ENCODE measurements at regions not wholly inside any gene's neighbourhood (a gene's known extent, or its start where the extent isn't known, plus 50 kb on each side); places are given as distances from the start of the nearest gene placed in this dataset.

DNA sequence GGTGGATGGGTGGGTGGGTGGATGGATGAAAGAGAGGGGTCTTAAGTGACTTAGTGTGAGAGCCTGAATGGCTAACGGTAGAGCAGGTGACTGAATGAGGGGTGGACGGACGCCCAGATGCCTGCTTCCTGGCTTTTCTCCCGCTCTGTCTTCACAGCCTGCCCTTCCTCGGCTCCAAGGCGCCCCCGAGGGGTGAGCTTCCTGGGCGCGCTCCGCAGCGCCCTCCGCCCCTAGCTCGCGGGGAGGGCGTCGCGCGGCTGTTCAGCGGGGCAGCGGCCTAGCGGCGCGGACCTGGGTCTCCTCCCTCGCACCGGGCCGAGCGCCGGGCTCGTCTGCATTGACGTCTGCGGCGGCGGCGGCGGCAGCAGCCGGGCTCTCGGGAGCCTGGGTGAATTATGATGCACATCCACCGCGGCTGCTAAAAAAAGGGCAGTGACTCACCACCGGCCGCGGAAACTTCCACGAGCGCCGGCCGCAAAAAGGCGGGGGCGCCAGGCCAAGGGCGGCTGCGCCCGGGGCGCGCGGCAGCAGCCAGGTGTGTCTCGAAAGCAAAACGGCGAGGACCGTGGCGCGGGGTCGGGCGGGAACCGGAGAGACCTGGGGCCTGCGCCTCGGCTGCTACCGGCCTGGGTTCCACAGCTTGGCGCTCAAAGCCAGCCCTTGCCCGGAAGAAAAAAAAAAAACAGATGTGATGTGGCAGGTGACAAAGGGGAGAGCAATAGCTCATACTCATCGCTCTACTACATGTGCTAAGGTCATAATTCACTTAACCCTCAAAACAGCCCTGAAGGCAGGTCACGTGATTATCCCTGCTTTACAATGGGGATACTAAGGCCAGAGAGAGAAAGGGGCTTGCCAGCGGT, 143.0 kb upstream of the ADRA1B start:
- Histone ChIP-seq H3K9me3 (ENCODE audit: insufficient read depth, low read depth, low read length) (no peaks in the 10 kb centered on the region), H3K9ac (ENCODE audit: low read depth, low read length) (peak overlapping the region; percentile 65), H3K27ac (ENCODE audit: low read depth, low read length) (no peak overlapping the region), H3K36me3 (ENCODE audit: insufficient read depth, low read length) (no peaks in the 10 kb centered on the region), H3K4me3 (ENCODE audit: low read length) (peak overlapping the region; percentile 48), H3K27me3 (ENCODE audit: insufficient read depth, low read length) (peaks cover 18% of the 10 kb centered on the region), H3K4me1 (ENCODE audit: insufficient read depth, low read length) (peaks cover 26% of the 10 kb centered on the region)
- 6% methylated on average over 71 of the region's 71 CpGs for WGBS

DNA sequence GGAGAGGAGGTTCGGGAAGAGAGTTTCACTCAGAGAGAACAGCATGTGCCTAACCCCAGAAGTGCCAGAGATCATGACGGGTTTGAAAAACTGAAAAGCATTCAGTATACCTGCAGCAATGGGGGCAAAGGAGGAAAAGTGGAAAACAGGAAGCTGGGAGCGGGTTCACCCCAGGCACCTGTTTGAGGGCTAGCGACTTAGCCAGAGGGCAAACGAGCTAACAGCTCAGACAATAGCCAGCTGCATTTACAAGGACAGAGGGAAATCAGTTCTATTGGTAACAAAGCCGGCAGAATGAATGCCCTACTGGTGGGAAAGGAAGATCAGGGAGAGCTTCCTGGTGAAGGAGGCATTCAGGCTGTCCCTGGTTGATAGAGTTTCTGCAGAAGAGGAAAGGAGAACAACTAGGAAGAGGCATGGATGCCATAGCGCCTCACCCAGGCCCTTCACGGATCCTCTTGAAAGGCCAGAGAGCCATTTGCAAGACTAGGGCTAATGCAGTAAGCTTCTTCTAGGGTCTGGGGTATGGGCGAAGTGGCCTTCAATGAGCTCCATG, 141.7 kb upstream of the ADRA1B start:
- Histone ChIP-seq H3K4me3 (ENCODE audit: low read length) (no peak overlapping the region), H3K9me3 (ENCODE audit: insufficient read depth, low read depth, low read length) (no peaks in the 10 kb centered on the region), H3K27me3 (ENCODE audit: insufficient read depth, low read length) (peaks cover 18% of the 10 kb centered on the region), H3K4me1 (ENCODE audit: insufficient read depth, low read length) (peaks cover 18% of the 10 kb centered on the region), H3K27ac (ENCODE audit: low read depth, low read length) (peak overlapping the region; percentile 4; the same call in 1 of the 2 replicates), H3K36me3 (ENCODE audit: insufficient read depth, low read length) (no peaks in the 10 kb centered on the region), H3K9ac (ENCODE audit: low read depth, low read length) (no peak overlapping the region)
- WGBS = 36% methylated on average over 9 of the region's 9 CpGs

DNA sequence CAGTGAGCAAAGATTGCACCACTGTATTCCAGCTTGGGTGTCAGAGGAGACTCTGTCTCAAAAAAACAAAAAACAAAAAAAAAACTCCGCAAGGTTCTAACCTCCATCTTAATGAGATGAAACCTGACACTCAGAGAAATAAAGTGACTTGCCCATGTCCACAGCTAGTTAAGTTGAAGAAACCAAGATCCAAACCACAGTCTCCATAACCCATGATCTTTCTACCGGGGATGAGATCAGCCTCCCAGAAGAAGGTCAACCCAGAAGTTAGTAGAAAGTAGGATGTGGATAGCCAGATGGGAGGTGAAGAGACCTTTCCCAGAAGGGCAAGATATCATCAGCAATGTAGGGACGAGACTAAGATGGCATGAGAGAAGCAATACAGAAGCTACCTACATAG, 140.4 kb upstream of the ADRA1B start:
- WGBS = 92% methylated on average over 3 of the region's 3 CpGs
- H3K4me1 ChIP-seq (ENCODE audit: insufficient read depth, low read length) = peaks cover 18% of the 10 kb centered on the region
- H3K4me3 ChIP-seq (ENCODE audit: low read length) = no peak overlapping the region
- peaks cover 18% of the 10 kb centered on the region for H3K27me3 ChIP-seq (ENCODE audit: insufficient read depth, low read length)
- H3K9me3 ChIP-seq (ENCODE audit: insufficient read depth, low read depth, low read length) = no peaks in the 10 kb centered on the region
- H3K27ac ChIP-seq (ENCODE audit: low read depth, low read length) = no peak overlapping the region
- H3K36me3 ChIP-seq (ENCODE audit: insufficient read depth, low read length) = no peaks in the 10 kb centered on the region
- no peak overlapping the region for H3K9ac ChIP-seq (ENCODE audit: low read depth, low read length)

DNA sequence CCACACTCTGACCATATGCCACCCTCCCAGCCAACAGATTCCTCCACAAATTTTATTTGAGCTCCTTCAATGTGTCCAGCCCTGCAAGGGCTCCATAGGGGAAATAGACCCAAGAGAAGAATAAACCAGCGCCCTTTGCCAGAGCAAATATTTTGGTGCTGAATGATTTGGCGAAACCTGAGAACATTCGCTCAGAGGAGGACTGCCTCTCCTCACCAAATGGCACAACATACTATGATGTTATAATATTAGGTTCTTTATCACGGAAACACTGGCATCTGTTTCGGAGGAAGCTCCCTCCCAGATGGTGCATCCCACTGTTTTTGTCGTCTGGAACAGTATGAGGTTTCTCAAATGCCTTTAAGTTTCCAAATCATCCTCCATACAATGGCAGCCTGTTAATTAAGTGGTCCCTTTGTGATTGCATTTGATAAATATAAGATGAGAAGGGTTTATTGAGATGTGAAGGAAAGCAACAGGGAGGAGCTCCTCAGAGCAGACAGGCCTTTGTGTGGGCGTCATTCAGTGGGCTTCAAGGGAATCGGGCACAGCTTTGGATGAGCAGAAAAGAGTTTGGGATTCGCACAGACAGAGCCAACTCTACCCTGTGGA, 139.1 kb upstream of the ADRA1B start:
- H3K4me3 ChIP-seq (ENCODE audit: low read length) = no peak overlapping the region
- no peaks in the 10 kb centered on the region for H3K9me3 ChIP-seq (ENCODE audit: insufficient read depth, low read depth, low read length)
- H3K4me1 ChIP-seq (ENCODE audit: insufficient read depth, low read length) = peaks cover 18% of the 10 kb centered on the region
- 97% methylated on average over 9 of the region's 9 CpGs for WGBS
- H3K36me3 ChIP-seq (ENCODE audit: insufficient read depth, low read length) = no peaks in the 10 kb centered on the region
- H3K27ac ChIP-seq (ENCODE audit: low read depth, low read length) = no peak overlapping the region
- no peak overlapping the region for H3K9ac ChIP-seq (ENCODE audit: low read depth, low read length)
- H3K27me3 ChIP-seq (ENCODE audit: insufficient read depth, low read length) = peaks cover 18% of the 10 kb centered on the region

DNA sequence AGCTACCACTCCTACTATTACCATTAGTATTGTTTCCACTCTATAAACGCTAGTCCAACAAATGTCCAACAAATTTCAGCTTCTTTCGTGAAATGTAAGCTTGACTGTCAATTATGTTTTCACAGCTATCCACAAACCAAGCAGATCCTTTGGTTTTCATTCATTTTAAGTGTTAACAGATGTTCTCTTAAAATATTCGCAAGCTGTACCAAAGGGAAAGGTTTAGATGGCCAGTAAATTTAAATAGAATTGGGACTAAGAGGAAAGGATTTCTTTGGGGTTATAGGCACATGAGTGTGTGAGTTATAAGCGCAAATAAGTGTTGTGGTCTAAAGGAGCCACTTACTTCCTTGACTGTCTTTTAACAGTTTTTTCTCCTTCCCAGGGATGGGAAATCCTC, 136.8 kb upstream of the ADRA1B start:
- H3K9ac ChIP-seq (ENCODE audit: low read depth, low read length) = no peak overlapping the region
- H3K36me3 ChIP-seq (ENCODE audit: insufficient read depth, low read length) = no peaks in the 10 kb centered on the region
- H3K4me1 ChIP-seq (ENCODE audit: insufficient read depth, low read length) = peaks cover 14% of the 10 kb centered on the region; the same call in 1 of the 2 replicates
- 94% methylated on average over 4 of the region's 4 CpGs for WGBS
- no peak overlapping the region for H3K4me3 ChIP-seq (ENCODE audit: low read length)
- no peaks in the 10 kb centered on the region for H3K9me3 ChIP-seq (ENCODE audit: insufficient read depth, low read depth, low read length)
- H3K27me3 ChIP-seq (ENCODE audit: insufficient read depth, low read length) = no peaks in the 10 kb centered on the region
- no peak overlapping the region for H3K27ac ChIP-seq (ENCODE audit: low read depth, low read length)

DNA sequence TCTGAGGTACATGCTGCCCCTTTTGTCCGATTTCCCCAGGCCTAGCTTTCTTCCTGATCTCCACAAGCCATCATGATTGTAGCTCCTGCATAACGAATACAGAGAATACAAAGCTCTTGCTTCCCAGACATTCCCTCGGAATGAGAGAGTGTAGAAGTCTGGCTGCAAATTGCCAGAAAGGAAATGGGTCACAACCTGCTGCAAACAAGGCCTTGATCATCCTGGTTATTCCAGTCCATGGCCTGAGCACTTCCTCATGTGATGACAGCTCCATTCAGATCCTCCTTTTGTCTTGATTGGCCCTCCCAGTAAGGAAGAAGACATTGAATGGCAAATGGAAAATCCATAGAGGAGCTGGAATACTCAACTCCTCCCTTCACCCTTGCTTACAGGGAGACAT, 136.0 kb upstream of the ADRA1B start:
- H3K9me3 ChIP-seq (ENCODE audit: insufficient read depth, low read depth, low read length) = no peaks in the 10 kb centered on the region
- H3K9ac ChIP-seq (ENCODE audit: low read depth, low read length) = no peak overlapping the region
- H3K27ac ChIP-seq (ENCODE audit: low read depth, low read length) = no peak overlapping the region
- H3K36me3 ChIP-seq (ENCODE audit: insufficient read depth, low read length) = no peaks in the 10 kb centered on the region
- peaks cover 15% of the 10 kb centered on the region; the same call in 1 of the 2 replicates for H3K4me1 ChIP-seq (ENCODE audit: insufficient read depth, low read length)
- H3K4me3 ChIP-seq (ENCODE audit: low read length) = no peak overlapping the region
- WGBS = 89% methylated on average over 3 of the region's 3 CpGs
- H3K27me3 ChIP-seq (ENCODE audit: insufficient read depth, low read length) = no peaks in the 10 kb centered on the region

DNA sequence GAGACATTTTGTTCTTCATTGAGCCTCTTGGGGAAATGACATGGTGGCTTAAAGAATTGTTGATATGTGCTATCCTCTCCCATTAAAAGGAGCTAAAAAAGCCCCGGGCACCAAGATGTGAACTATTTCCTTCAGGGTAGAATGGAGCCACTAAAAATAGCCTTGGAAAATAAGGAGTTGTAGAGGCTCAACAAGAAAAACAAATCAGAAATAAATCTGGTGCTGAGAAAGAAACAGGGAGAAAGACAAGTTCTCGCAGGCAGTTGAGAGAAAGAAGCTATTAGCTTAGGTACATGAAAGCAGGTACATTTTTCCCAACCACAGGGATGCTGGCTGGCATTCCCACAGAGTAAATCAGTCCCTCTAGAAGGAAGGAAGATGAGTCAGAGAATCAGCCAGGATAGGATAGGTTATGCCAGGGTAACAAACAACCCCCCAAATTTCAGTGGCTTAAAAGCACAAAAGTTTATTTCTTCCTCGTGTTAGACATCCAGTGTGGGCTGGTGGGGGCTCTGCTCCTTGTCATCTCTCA, 134.6 kb upstream of the ADRA1B start:
- H3K9ac ChIP-seq (ENCODE audit: low read depth, low read length) = no peak overlapping the region
- H3K27me3 ChIP-seq (ENCODE audit: insufficient read depth, low read length) = no peaks in the 10 kb centered on the region
- H3K9me3 ChIP-seq (ENCODE audit: insufficient read depth, low read depth, low read length) = no peaks in the 10 kb centered on the region
- H3K27ac ChIP-seq (ENCODE audit: low read depth, low read length) = no peak overlapping the region
- WGBS = 94% methylated on average over 3 of the region's 3 CpGs
- H3K4me3 ChIP-seq (ENCODE audit: low read length) = no peak overlapping the region
- H3K4me1 ChIP-seq (ENCODE audit: insufficient read depth, low read length) = peaks cover 18% of the 10 kb centered on the region; the same call in 1 of the 2 replicates
- no peaks in the 10 kb centered on the region for H3K36me3 ChIP-seq (ENCODE audit: insufficient read depth, low read length)

DNA sequence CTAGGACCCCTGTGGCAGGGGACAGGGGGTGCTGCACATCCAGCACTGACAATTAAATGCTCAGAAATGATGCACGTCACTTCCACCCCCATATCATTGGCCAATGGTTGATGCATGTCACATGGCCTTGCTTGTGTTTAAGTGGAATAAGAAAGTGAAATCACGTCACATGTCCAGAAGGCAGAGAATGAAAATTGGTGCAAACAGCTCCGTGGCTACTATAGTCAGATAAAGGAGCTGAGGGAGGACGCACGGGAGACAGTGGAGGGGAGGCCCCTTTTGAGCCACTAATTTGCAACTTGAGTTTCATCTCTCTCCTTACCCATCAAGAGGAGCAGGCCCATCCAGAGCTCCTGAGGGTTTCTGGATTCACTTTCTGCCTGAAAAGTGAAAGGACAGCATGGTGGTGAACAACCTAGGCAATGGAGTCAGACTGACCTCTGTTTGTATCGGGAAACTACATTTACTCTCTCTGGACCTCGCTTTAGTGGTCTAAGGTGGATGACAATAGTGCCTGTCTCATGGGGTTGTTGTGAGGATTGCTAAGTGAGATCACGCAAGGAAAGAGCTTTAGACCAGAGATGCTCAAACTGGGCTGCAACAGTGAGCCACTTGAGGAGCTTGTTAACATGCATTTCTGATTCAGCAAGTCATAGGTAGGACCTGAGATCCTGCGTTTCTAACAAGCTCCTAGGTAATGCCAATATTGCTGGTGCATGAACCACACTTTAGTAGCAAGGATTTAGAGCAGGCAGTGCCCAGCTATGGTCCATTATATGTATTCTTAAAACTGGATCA, 133.9 kb upstream of the ADRA1B start:
- no peak overlapping the region for H3K4me3 ChIP-seq (ENCODE audit: low read length)
- no peak overlapping the region for H3K27ac ChIP-seq (ENCODE audit: low read depth, low read length)
- H3K36me3 ChIP-seq (ENCODE audit: insufficient read depth, low read length) = no peaks in the 10 kb centered on the region
- no peak overlapping the region for H3K9ac ChIP-seq (ENCODE audit: low read depth, low read length)
- peaks cover 18% of the 10 kb centered on the region; the same call in 1 of the 2 replicates for H3K4me1 ChIP-seq (ENCODE audit: insufficient read depth, low read length)
- WGBS = 95% methylated on average over 9 of the region's 9 CpGs
- H3K27me3 ChIP-seq (ENCODE audit: insufficient read depth, low read length) = no peaks in the 10 kb centered on the region
- H3K9me3 ChIP-seq (ENCODE audit: insufficient read depth, low read depth, low read length) = no peaks in the 10 kb centered on the region

DNA sequence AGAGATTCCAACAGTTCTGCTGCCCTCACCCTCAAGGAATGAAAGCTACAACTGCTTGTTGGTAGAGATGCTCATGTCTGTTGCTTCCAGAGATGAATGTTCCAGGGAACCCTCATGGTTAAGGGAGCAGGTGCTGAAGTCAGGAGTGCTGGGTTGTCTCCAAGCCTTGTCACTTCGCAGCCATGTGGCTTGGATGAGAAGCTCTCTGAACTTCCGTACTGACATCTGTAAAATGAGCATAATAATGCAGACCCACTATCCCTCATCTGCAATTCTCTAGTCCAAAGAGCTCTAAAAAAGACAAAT, 133.3 kb upstream of the ADRA1B start:
- Histone ChIP-seq H3K36me3 (ENCODE audit: insufficient read depth, low read length) (no peaks in the 10 kb centered on the region), H3K27me3 (ENCODE audit: insufficient read depth, low read length) (no peaks in the 10 kb centered on the region), H3K9me3 (ENCODE audit: insufficient read depth, low read depth, low read length) (no peaks in the 10 kb centered on the region), H3K27ac (ENCODE audit: low read depth, low read length) (no peak overlapping the region), H3K4me3 (ENCODE audit: low read length) (no peak overlapping the region), H3K9ac (ENCODE audit: low read depth, low read length) (no peak overlapping the region), H3K4me1 (ENCODE audit: insufficient read depth, low read length) (peaks cover 18% of the 10 kb centered on the region; the same call in 1 of the 2 replicates)
- 97% methylated on average over 2 of the region's 2 CpGs for WGBS

DNA sequence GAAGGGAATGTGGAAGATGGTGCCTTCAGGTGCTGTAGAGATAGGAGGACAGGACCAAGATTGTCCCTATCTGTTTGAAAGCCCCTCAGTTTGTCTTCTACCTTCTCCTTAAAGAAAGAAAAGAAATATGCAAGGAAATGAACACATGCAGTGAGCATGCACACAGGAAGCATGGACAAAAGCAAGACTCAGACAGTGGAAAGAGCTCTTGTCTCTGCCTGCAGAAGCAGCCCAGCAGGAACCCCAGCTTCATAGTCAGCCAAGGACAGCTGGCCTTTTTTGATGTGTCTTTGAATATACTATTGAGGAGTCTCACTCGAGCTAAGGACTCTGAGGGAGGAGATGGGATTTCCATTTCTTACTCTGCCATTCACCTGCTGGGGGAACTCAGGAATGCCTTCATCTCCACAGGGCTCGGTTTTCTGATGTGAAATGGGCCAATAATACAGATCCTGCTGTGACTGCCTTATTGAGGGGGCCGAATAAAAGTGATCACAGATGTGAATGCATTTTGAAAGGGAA, 132.5 kb upstream of the ADRA1B start:
- Histone ChIP-seq H3K27ac (ENCODE audit: low read depth, low read length) (no peak overlapping the region), H3K9ac (ENCODE audit: low read depth, low read length) (no peak overlapping the region), H3K4me3 (ENCODE audit: low read length) (no peak overlapping the region), H3K36me3 (ENCODE audit: insufficient read depth, low read length) (no peaks in the 10 kb centered on the region), H3K9me3 (ENCODE audit: insufficient read depth, low read depth, low read length) (no peaks in the 10 kb centered on the region), H3K27me3 (ENCODE audit: insufficient read depth, low read length) (no peaks in the 10 kb centered on the region), H3K4me1 (ENCODE audit: insufficient read depth, low read length) (peaks cover 18% of the 10 kb centered on the region; the same call in 1 of the 2 replicates)
- WGBS = 62% methylated on average over 3 of the region's 3 CpGs
